HCT116 (cell line): ENCODE measurements at regions not wholly inside any gene's neighbourhood (a gene's known extent, or its start where the extent isn't known, plus 50 kb on each side); places are given as distances from the start of the nearest gene placed in this dataset.
"Not testable (repeated sequence)": the region's sequence is repeated elsewhere in the genome, so short reads cannot be mapped to it uniquely, and the experiment has no call there.

Experiments used
- ATAC-seq: fragments of 200-7000 bp; cut with Tn5 transposase; 2 replicates; pipeline ENCODE4 v1.9.1; 2020; ENCODE audit warnings: mild to moderate bottlenecking, moderate library complexity
- BruUV-seq: library from RNA; stranded (reverse); fragments of 400-500 nt; replicated peaks from 2 replicates; lab custom pipeline; 2021; lab: Mats Ljungman, UMichigan
- CTCF ChIA-PET: fragments of 300-600 bp; sonication (Branson Sonifier 250); formaldehyde crosslinking; loops from one replicate; lab custom pipeline; 2021; ENCODE audit warnings: antibody characterized with exemption; lab: Charles Lee
- POLR2A ChIA-PET: fragments of 300-600, 350-600 bp; sonication (Branson Sonifier 250); formaldehyde crosslinking; loops from one replicate; lab custom pipeline; 2021; ENCODE audit warnings: antibody characterized with exemption; lab: Charles Lee
- RAD21 ChIA-PET, 2 experiments: fragments of 300-600 bp; sonication (Branson Sonifier 250); formaldehyde crosslinking; loops; one replicate each; lab custom pipeline; 2023; ENCODE audit warnings: low total read pairs in 2 of 2; ENCODE audit not compliant: uncharacterized antibody in 2 of 2, unreplicated experiment in 2 of 2, low non-redundant PET in 1 of 2; lab: Charles Lee
- DNase-seq: peaks from one replicate; pipeline ENCODE4 v3.0.0-alpha.2; 2010; ENCODE audit warnings: low read depth, low spot score
- H2AFZ ChIP-seq: fragments of 200-600 bp; shearing (Covaris generic), sonication (generic); 2 replicates; pipeline ENCODE4 v1.6.1; 2017; ENCODE audit warnings: low read depth, mixed run types, mixed read lengths, antibody characterized with exemption, low read length; ENCODE audit not compliant: poor library complexity, severe bottlenecking
- H3K27ac ChIP-seq: 2 replicates; pipeline ENCODE4 v1.5.1; 2012; ENCODE audit warnings: low read depth, low read length
- H3K27me3 ChIP-seq: fragments of 200-600 bp; sonication (generic); 2 replicates; pipeline ENCODE4 v1.6.1; 2016; ENCODE audit warnings: mixed run types, low read length, mixed read lengths; ENCODE audit not compliant: insufficient read depth
- H3K36me3 ChIP-seq, 2 experiments: fragments of 200-500 bp in 1 of 2; fragments of 200-600 bp in 1 of 2; sonication (Bioruptor generic) in 1 of 2; sonication (generic) in 1 of 2; 2 replicates each; pipeline versions ENCODE4 v1.5.1 to v1.6.1; 2014 to 2016; ENCODE audit warnings: low read length in 2 of 2, inconsistent platforms in 1 of 2, mixed read lengths in 1 of 2, mixed run types in 1 of 2; ENCODE audit not compliant: insufficient read depth in 2 of 2, control insufficient read depth in 1 of 2
- H3K4me1 ChIP-seq, 2 experiments: fragments of 200-600 bp in 1 of 2; sonication (generic) in 1 of 2; 2 replicates each; pipeline versions ENCODE4 v1.5.1 to v1.6.1; 2012 to 2017; ENCODE audit warnings: low read length in 2 of 2, inconsistent platforms in 1 of 2, mild to moderate bottlenecking in 1 of 2, mixed read lengths in 1 of 2, mixed run types in 1 of 2, moderate library complexity in 1 of 2; ENCODE audit not compliant: insufficient read depth in 2 of 2, control insufficient read depth in 1 of 2
- H3K4me2 ChIP-seq: fragments of 200-600 bp; sonication (generic); 2 replicates; pipeline ENCODE4 v1.6.1; 2017; ENCODE audit warnings: mixed run types, low read length, mixed read lengths
- H3K4me3 ChIP-seq, 2 experiments: fragments of 200-600 bp in 1 of 2; sonication (generic) in 1 of 2; replicated peaks in 1 of 2; 2 replicates each; pipeline ENCODE4 v1.5.1; 2011 to 2016; ENCODE audit warnings: low read length in 2 of 2, control low read depth in 1 of 2, low read depth in 1 of 2, mild to moderate bottlenecking in 1 of 2, mixed read lengths in 1 of 2, mixed run types in 1 of 2
- H3K79me2 ChIP-seq: fragments of 200-600 bp; sonication (generic); 2 replicates; pipeline ENCODE4 v1.6.1; 2017; ENCODE audit warnings: mild to moderate bottlenecking, mixed run types, low read length, moderate library complexity, mixed read lengths; ENCODE audit not compliant: insufficient read depth
- H3K9ac ChIP-seq: fragments of 200-600 bp; sonication (generic); 2 replicates; pipeline ENCODE4 v1.6.1; 2016; ENCODE audit warnings: low read length, mixed read lengths
- H3K9me2 ChIP-seq: fragments of 200-600 bp; sonication (generic), shearing (Covaris generic); 2 replicates; pipeline ENCODE4 v1.6.1; 2017; ENCODE audit warnings: mixed run types, mild to moderate bottlenecking, moderate library complexity; ENCODE audit not compliant: insufficient read depth
- H3K9me3 ChIP-seq, 2 experiments: fragments of 200-500 bp in 1 of 2; fragments of 200-600 bp in 1 of 2; sonication (Bioruptor generic) in 1 of 2; sonication (generic) in 1 of 2; 2 replicates each; pipeline ENCODE4 v1.6.1; 2014 to 2017; ENCODE audit warnings: low read length in 2 of 2, mixed read lengths in 2 of 2, inconsistent platforms in 1 of 2, low read depth in 1 of 2, mild to moderate bottlenecking in 1 of 2, mixed run types in 1 of 2, moderate library complexity in 1 of 2; ENCODE audit not compliant: control insufficient read depth in 1 of 2, insufficient read depth in 1 of 2
- H4K20me1 ChIP-seq: fragments of 200-600 bp; sonication (generic), shearing (Covaris generic); 2 replicates; pipeline ENCODE4 v1.6.1; 2017; ENCODE audit warnings: mixed run types, mild to moderate bottlenecking, moderate library complexity; ENCODE audit not compliant: insufficient read depth
- CBX3 ChIP-seq: IDR thresholded peaks from 2 replicates; pipeline ENCODE4 v1.6.1; 2012; ENCODE audit warnings: low read depth
- CEBPB ChIP-seq: IDR thresholded peaks from 2 replicates; pipeline ENCODE4 v1.6.1; 2012; ENCODE audit warnings: low read depth
- CTCF ChIP-seq, 3 experiments: fragments of 200-600 bp in 1 of 3; sonication (generic) in 1 of 3; IDR thresholded peaks in 2 of 3; conservative IDR thresholded peaks in 1 of 3; 2 replicates each; pipeline ENCODE4 v1.5.1; 2012 to 2017; ENCODE audit warnings: low read depth in 2 of 3, low read length in 2 of 3, antibody characterized with exemption in 1 of 3, borderline replicate concordance in 1 of 3, control low read depth in 1 of 3, mild to moderate bottlenecking in 1 of 3, mixed read lengths in 1 of 3, mixed run types in 1 of 3, moderate library complexity in 1 of 3; ENCODE audit not compliant: insufficient read depth in 1 of 3
- EGR1 ChIP-seq: IDR thresholded peaks from 2 replicates; pipeline ENCODE4 v1.6.1; 2012; ENCODE audit warnings: low read depth
- ELF1 ChIP-seq: IDR thresholded peaks from 2 replicates; pipeline ENCODE4 v1.6.1; 2012; ENCODE audit warnings: low read depth, borderline replicate concordance
- EZH2phosphoT487 ChIP-seq: fragments of 200-600 bp; IDR thresholded peaks from 2 replicates; pipeline ENCODE4 v1.6.1; 2018; ENCODE audit warnings: antibody characterized with exemption, borderline replicate concordance
- TCF7L2 ChIP-seq: IDR thresholded peaks from 2 replicates; pipeline ENCODE4 v1.7.0; 2011; ENCODE audit warnings: borderline replicate concordance, inconsistent platforms; ENCODE audit not compliant: insufficient read depth, insufficient read length; ENCODE audit errors: extremely low read depth
- intact Hi-C: fragments of 100-400 bp; cut with micrococcal nuclease; formaldehyde crosslinking; loops from 2 replicates; pipeline ENCODE4 v1.10.0; 2022

GRCh38 chr5:24268482-24269056, 376.2 kb downstream of the CDH10 start:
- Histone ChIP-seq H3K9me3 (peaks cover 10 to 14% of the 10 kb centered on the region in 2 experiments; a peak in 2 of 4 replicates), H3K79me2 (no peaks in the 10 kb centered on the region), H2AFZ (no peak overlapping the region), H3K4me1 (no peaks in the 10 kb centered on the region), H3K4me3 (no peak overlapping the region), H3K27me3 (no peaks in the 10 kb centered on the region), H3K36me3 (no peaks in the 10 kb centered on the region), H3K4me2 (no peak overlapping the region), H3K27ac (no peak overlapping the region), H3K9ac (no peak overlapping the region), H4K20me1 (no peaks in the 10 kb centered on the region; the same call in 1 of the 2 replicates), H3K9me2 (no peaks in the 10 kb centered on the region)
- intact Hi-C loops, result no loop called here
- POLR2A ChIA-PET, result no interaction called here
- no peak for DNase-seq
- no peak for ATAC-seq
- BruUV-seq, result no TSS peak
- TF ChIP-seq TCF7L2, result no peak
- TF ChIP-seq CEBPB, result no peak
- RAD21 ChIA-PET, result no interaction called here
- CTCF ChIA-PET, result no interaction called here

- RAD21 ChIA-PET, H3K36me3 ChIP-seq, ATAC-seq, H3K9me3 ChIP-seq, H3K27ac ChIP-seq, CTCF ChIA-PET, H3K9ac ChIP-seq, DNase-seq, H2AFZ ChIP-seq, H3K4me3 ChIP-seq, H3K9me2 ChIP-seq, POLR2A ChIA-PET, H4K20me1 ChIP-seq, intact Hi-C loops, H3K4me2 ChIP-seq, H3K79me2 ChIP-seq, H3K4me1 ChIP-seq, H3K27me3 ChIP-seq, BruUV-seq: not testable (repeated sequence)
Observed at GRCh38 chr5:24271702-24272118, 373.1 kb downstream of the CDH10 start.

- H3K27me3 ChIP-seq, result no peaks in the 10 kb centered on the region
- TF ChIP-seq TCF7L2, result no peak
- no peak for TF ChIP-seq ELF1
- no peak for TF ChIP-seq CBX3
- TF ChIP-seq EZH2phosphoT487, result no peak
- TF ChIP-seq CTCF (IDR thresholded peaks at IDR 0.05 in 2 of 3, conservative IDR thresholded peaks at IDR 0.05 in 1 of 3; ENCODE audit: borderline replicate concordance in 1 of 3, insufficient read depth in 1 of 3, low read depth in 2 of 3, low read length in 2 of 3), result no peak
- TF ChIP-seq EGR1, result no peak
Observed at GRCh38 chr5:24272741-24273140, 372.0 kb downstream of the CDH10 start.

More at GRCh38 chr5:24272741-24273140, 372.0 kb downstream of the CDH10 start:
- DNase-seq, result no peak
- no peak for ATAC-seq
- intact Hi-C loops, result no loop called here
- ChIA-PET RAD21 (no interaction called here), CTCF (no interaction called here), POLR2A (no interaction called here)
- H2AFZ ChIP-seq, result no peak overlapping the region
- H3K9me2 ChIP-seq, result no peaks in the 10 kb centered on the region
- H3K9me3 ChIP-seq, result peaks cover 0 to 8% of the 10 kb centered on the region in 2 experiments; a peak in 2 of 4 replicates
- H3K4me3 ChIP-seq, result no peak overlapping the region
- no peaks in the 10 kb centered on the region for H3K36me3 ChIP-seq
- H3K4me1 ChIP-seq, result no peaks in the 10 kb centered on the region
- no peak overlapping the region for H3K4me2 ChIP-seq
- H4K20me1 ChIP-seq, result no peaks in the 10 kb centered on the region
- no peak overlapping the region for H3K9ac ChIP-seq
- BruUV-seq, result no TSS peak
- H3K79me2 ChIP-seq, result no peaks in the 10 kb centered on the region
- H3K27ac ChIP-seq, result no peak overlapping the region
